ENCODE measurements at regions not wholly inside any gene's neighbourhood (a gene's known extent, or its start where the extent isn't known, plus 50 kb on each side); places are given as distances from the start of the nearest gene placed in this dataset.
"Not testable (repeated sequence)": the region's sequence is repeated elsewhere in the genome, so short reads cannot be mapped to it uniquely, and the experiment has no call there.

GRCh38 chr6:56786256-56786655, 143.6 kb upstream of the DST start:
- DNase-seq, result no peak
- Histone ChIP-seq H3K9ac (ENCODE audit: low read length in 3 of 3) (no peak overlapping the region), H3K9me3 (ENCODE audit: control insufficient read depth in 2 of 3, insufficient read depth in 1 of 3, low read length in 3 of 3) (no peaks in the 10 kb centered on the region), H3K36me3 (ENCODE audit: control insufficient read depth in 2 of 3, insufficient read depth in 3 of 3, low read length in 3 of 3) (no peaks in the 10 kb centered on the region), H3K27ac (ENCODE audit: low read depth in 2 of 2, low read length in 2 of 2) (no peak overlapping the region), H3K27me3 (ENCODE audit: control insufficient read depth, insufficient read depth, low read length) (no peaks in the 10 kb centered on the region), H3K4me3 (ENCODE audit: low read length in 3 of 3) (no peak overlapping the region), H3K4me1 (ENCODE audit: control insufficient read depth in 2 of 3, insufficient read depth in 2 of 3, low read depth in 1 of 3, low read length in 3 of 3) (no peaks in the 10 kb centered on the region)
- no peak for TF ChIP-seq CTCF (IDR thresholded peaks at IDR 0.05; ENCODE audit: borderline replicate concordance, extremely low read depth, insufficient read depth)
- intact Hi-C loops (cut with DNase I), result no loop called here
- no peak for FAIRE-seq

- H3K4me1 ChIP-seq (ENCODE audit: control insufficient read depth in 2 of 3, insufficient read depth in 2 of 3, low read depth in 1 of 3, low read length in 3 of 3); H3K9me3 ChIP-seq (ENCODE audit: control insufficient read depth in 2 of 3, insufficient read depth in 1 of 3, low read length in 3 of 3); intact Hi-C loops (cut with DNase I); H3K27me3 ChIP-seq (ENCODE audit: control insufficient read depth, insufficient read depth, low read length); FAIRE-seq; H3K36me3 ChIP-seq (ENCODE audit: control insufficient read depth in 2 of 3, insufficient read depth in 3 of 3, low read length in 3 of 3); H3K9ac ChIP-seq (ENCODE audit: low read length in 3 of 3); H3K27ac ChIP-seq (ENCODE audit: low read depth in 2 of 2, low read length in 2 of 2); H3K4me3 ChIP-seq (ENCODE audit: low read length in 3 of 3); DNase-seq: not testable (repeated sequence)
Measured at GRCh38 chr6:56785536-56785935, 142.8 kb upstream of the DST start.

- H3K4me1 ChIP-seq (ENCODE audit: control insufficient read depth in 2 of 3, insufficient read depth in 2 of 3, low read depth in 1 of 3, low read length in 3 of 3); H3K27me3 ChIP-seq (ENCODE audit: control insufficient read depth, insufficient read depth, low read length); DNase-seq; H3K9me3 ChIP-seq (ENCODE audit: control insufficient read depth in 2 of 3, insufficient read depth in 1 of 3, low read length in 3 of 3); intact Hi-C loops (cut with DNase I); H3K4me3 ChIP-seq (ENCODE audit: low read length in 3 of 3); H3K9ac ChIP-seq (ENCODE audit: low read length in 3 of 3); H3K27ac ChIP-seq (ENCODE audit: low read depth in 2 of 2, low read length in 2 of 2); FAIRE-seq; H3K36me3 ChIP-seq (ENCODE audit: control insufficient read depth in 2 of 3, insufficient read depth in 3 of 3, low read length in 3 of 3): not testable (repeated sequence)
Measured at GRCh38 chr6:56780109-56780508, 137.4 kb upstream of the DST start.

GRCh38 chr6:56778503-56778902, 135.8 kb upstream of the DST start:
- H3K9ac ChIP-seq (ENCODE audit: low read length in 3 of 3); intact Hi-C loops (cut with DNase I); H3K4me3 ChIP-seq (ENCODE audit: low read length in 3 of 3); H3K27ac ChIP-seq (ENCODE audit: low read depth in 2 of 2, low read length in 2 of 2); FAIRE-seq; H3K4me1 ChIP-seq (ENCODE audit: control insufficient read depth in 2 of 3, insufficient read depth in 2 of 3, low read depth in 1 of 3, low read length in 3 of 3); H3K9me3 ChIP-seq (ENCODE audit: control insufficient read depth in 2 of 3, insufficient read depth in 1 of 3, low read length in 3 of 3); H3K27me3 ChIP-seq (ENCODE audit: control insufficient read depth, insufficient read depth, low read length); H3K36me3 ChIP-seq (ENCODE audit: control insufficient read depth in 2 of 3, insufficient read depth in 3 of 3, low read length in 3 of 3); DNase-seq: not testable (repeated sequence)

- Histone ChIP-seq H3K4me3 (ENCODE audit: low read length in 3 of 3) (no peak overlapping the region), H3K27ac (ENCODE audit: low read depth in 2 of 2, low read length in 2 of 2) (no peak overlapping the region), H3K27me3 (ENCODE audit: control insufficient read depth, insufficient read depth, low read length) (no peaks in the 10 kb centered on the region), H3K9ac (ENCODE audit: low read length in 3 of 3) (no peak overlapping the region), H3K36me3 (ENCODE audit: control insufficient read depth in 2 of 3, insufficient read depth in 3 of 3, low read length in 3 of 3) (no peaks in the 10 kb centered on the region), H3K4me1 (ENCODE audit: control insufficient read depth in 2 of 3, insufficient read depth in 2 of 3, low read depth in 1 of 3, low read length in 3 of 3) (peaks cover 0 to 2% (median 0%) of the 10 kb centered on the region in 3 donors), H3K9me3 (ENCODE audit: control insufficient read depth in 2 of 3, insufficient read depth in 1 of 3, low read length in 3 of 3) (no peaks in the 10 kb centered on the region)
- FAIRE-seq, result no peak
- no peak for TF ChIP-seq CTCF (IDR thresholded peaks at IDR 0.05; ENCODE audit: borderline replicate concordance, extremely low read depth, insufficient read depth)
- DNase-seq, result no peak
- intact Hi-C loops (cut with DNase I), result no loop called here
Measured at GRCh38 chr6:56775498-56776166, 132.9 kb upstream of the DST start.

Measured in kidney (tissue), 13 donors.